Cerebellar cortex (tissue), 1 donor: ENCODE measurements at regions not wholly inside any gene's neighbourhood (a gene's known extent, or its start where the extent isn't known, plus 50 kb on each side); places are given as distances from the start of the nearest gene placed in this dataset.

Source experiments
- DNase-seq: peaks from one replicate; pipeline ENCODE4 v3.0.0-alpha.2; 2015; ENCODE audit warnings: low spot score

GRCh38 chr5:174235221-174236011, 189.9 kb downstream of the NSG2 start:
- DNase-seq, result no peak

- no peak for DNase-seq
Observed at GRCh38 chr5:174236070-174236469, 190.6 kb downstream of the NSG2 start.

- DNase-seq, result no peak
Observed at GRCh38 chr5:174239718-174240117, 194.2 kb downstream of the NSG2 start.

- DNase-seq, result no peak
Observed at GRCh38 chr5:174242573-174242972, 197.1 kb downstream of the NSG2 start.

GRCh38 chr5:174243904-174244303, 198.4 kb downstream of the NSG2 start:
- DNase-seq, result no peak

GRCh38 chr5:174245516-174246075, 200.1 kb downstream of the NSG2 start:
- no peak for DNase-seq

GRCh38 chr5:174246743-174247142, 201.2 kb downstream of the NSG2 start:
- no peak for DNase-seq

- no peak for DNase-seq
Observed at GRCh38 chr5:174247301-174247700, 201.8 kb downstream of the NSG2 start.

- no peak for DNase-seq
Observed at GRCh38 chr5:174251305-174252000, 205.9 kb downstream of the NSG2 start.

- DNase-seq, result no peak
Observed at GRCh38 chr5:174252121-174252520, 206.6 kb downstream of the NSG2 start.

GRCh38 chr5:174259696-174260420, 214.4 kb downstream of the NSG2 start:
- no peak for DNase-seq

- DNase-seq, result no peak
Observed at GRCh38 chr5:174271316-174271715, 225.8 kb downstream of the NSG2 start.

GRCh38 chr5:174272671-174273070, 227.2 kb downstream of the NSG2 start:
- DNase-seq, result no peak

- DNase-seq, result no peak
Observed at GRCh38 chr5:174273325-174273724, 227.8 kb downstream of the NSG2 start.

GRCh38 chr5:174275959-174276358, 230.5 kb downstream of the NSG2 start:
- no peak for DNase-seq

- DNase-seq, result no peak
Observed at GRCh38 chr5:174281089-174281760, 235.7 kb downstream of the NSG2 start.

- DNase-seq, result peak; percentile 13
Observed at GRCh38 chr5:174281855-174282254, 236.3 kb downstream of the NSG2 start.

GRCh38 chr5:174282391-174282790, 236.9 kb downstream of the NSG2 start:
- peak; percentile 11 for DNase-seq

- DNase-seq, result peak; percentile 66
Observed at GRCh38 chr5:174283211-174284005, 237.9 kb downstream of the NSG2 start.

GRCh38 chr5:174284873-174285272, 239.4 kb downstream of the NSG2 start:
- no peak for DNase-seq

- DNase-seq, result no peak
Observed at GRCh38 chr5:174287761-174288160, 242.3 kb downstream of the NSG2 start.
